Right renal pelvis (tissue), 4 donors: ENCODE measurements at regions not wholly inside any gene's neighbourhood (a gene's known extent, or its start where the extent isn't known, plus 50 kb on each side); places are given as distances from the start of the nearest gene placed in this dataset.

Source experiments
- DNase-seq, 4 donors: peaks; one replicate each; pipeline ENCODE4 v3.0.0-alpha.2; 2013; ENCODE audit warnings: low read depth in 4 of 4, low spot score in 3 of 4, missing footprints in 1 of 4

DNA sequence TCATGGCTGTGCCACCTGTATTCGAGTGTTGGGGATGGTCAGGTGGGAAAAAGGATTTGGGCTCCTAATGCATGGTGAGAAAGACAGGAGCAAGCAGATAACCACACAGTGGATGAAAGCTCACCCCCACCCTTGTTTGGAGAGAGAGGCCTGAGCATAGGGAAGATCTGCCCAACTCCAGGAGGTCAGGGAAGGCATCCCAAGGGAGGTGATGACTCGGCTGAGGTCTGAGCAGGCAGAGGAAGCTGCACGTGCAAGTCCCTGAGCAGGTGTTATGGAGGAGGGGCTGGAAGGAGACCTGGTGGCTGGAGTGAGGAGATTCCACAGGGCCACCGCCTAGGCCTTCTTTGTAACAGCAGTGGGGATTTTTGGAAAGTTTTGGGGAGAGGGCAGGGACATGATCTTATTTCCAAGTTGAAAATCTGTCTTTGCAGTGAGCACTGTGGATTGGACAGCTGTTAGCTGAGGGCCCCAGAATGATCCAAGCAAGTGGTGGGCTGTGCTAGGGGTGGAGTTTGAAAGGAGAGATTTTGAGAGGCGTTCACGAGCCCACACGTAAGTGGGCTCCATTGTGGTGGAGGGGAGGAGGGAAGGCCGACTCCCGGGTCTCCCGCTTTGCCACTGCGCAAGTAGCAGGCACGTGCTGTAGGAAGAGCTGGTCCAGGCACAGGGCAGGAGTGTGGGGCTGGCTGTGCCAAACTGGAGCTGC, 228.5 kb downstream of the GLI2 start:
- DNase-seq: no peak

DNA sequence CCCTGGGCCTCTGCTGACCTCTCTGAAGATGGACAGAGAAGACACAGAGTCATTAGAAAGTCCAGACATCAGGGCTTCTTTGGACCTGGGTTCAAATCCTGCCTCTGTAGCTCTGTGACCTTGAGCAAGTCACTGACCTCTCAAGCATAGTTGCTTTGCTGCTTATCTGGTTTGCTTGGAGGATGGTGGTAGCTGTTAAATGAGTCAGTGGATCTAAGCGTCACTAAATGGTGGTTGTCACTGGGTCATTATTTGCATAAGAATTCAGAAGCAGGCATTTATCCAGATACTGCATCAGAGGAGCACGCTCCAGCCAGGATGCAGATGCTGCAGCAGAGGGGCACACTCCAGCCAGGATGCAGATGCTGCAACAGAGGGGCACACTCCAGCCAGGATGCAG, 229.2 kb downstream of the GLI2 start:
- DNase-seq: no peak

DNA sequence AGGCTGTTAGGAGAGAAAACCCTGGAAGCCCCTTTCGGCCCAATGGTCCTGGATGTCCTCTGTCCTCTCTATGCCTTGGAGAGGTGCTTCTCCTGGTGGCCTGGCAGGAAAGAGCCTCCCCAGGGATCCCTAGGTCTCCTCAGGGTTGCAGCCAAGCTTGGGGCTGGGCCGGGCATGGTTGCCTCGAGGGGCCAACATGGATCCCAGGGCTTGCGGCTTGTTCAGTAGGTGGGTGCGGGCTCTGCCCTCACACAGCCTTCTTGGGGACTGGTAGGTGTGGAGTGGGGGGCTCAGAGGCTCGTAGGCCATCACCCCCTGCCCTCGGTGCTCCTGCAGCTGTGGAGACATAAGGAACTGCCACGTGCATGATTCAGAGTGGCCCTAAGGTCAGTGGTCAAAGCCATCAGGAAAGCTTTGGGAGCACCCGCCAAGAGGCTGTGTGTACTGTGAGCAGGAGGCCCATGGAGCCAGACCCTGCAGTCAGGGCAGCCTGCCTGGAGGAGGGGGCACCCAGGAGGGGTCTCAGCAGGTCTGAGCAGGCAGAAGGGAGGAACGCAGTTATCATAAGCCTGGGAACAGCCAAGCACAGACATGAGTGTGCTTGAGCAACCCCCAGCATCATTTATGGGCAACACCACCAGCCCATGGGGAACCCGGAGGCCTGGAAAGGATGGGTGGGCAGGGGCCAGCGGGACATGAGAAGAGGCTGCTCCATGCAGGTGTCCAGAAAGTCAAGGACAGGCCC, 231.0 kb downstream of the GLI2 start:
- DNase-seq: no peak

DNA sequence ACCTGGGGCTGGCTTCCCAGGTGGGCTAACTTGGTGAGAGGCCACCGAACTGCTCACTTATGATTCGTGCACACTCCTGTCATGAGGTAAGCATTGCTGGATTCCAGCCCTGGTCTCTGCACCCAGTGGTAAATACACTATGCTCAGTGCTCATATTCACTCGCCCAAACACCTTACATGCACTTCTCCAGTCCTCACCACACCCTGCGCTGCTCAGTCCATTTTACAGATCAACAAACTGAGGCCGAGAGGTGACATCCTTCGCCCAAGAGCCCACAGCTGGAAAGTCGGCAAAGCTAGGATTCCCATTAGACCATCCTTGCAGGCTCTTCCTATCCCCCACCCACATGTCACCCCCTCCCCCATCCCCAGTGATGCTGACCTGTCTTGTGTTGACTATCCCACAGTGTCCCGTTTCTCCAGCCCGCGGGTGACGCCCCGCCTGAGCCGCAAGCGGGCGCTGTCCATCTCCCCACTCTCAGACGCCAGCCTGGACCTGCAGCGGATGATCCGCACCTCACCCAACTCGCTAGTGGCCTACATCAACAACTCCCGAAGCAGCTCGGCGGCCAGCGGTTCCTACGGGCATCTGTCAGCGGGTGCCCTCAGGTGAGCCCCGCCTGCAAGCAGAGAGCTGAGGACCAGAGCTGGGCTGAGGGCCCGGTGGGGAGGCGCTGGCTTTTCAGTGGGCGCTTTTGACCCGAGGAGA, 232.8 kb downstream of the GLI2 start:
- no peak for DNase-seq

DNA sequence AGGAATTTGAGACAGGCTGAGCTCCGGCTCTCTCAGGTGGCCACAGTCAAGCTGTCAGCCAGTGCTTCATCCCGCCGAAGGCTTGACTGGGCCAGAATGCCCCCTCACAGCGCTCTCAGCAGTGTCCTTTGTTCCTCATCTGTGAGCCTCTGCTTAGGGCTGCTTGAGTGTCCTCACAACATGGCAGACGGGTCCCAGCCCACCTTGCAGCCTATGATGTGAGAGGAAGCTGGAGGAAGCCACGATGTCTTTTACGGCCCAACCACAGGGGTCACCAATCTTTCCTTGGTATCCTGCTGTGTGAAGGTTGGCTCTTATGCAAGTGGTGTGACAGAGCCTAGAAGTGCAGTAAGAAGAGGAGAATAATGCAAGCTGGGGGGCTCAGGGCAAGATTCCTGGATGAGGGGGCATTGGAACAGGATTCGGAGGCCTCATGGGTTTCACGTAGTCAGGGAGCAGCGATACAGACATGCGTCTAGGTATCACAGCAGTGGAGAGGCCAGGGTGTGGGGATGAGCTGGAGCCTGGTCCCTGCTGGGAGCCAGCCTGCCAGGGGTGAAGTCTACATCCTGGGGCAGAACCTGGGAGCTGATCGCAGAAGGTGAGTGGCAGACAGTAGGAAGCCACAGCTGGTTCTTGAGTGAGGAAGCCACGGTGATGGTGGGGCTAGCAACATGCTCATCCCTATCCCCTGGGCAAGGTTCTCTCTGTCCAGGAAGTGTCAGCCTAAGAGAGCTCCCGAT, 234.1 kb downstream of the GLI2 start:
- DNase-seq: no peak

DNA sequence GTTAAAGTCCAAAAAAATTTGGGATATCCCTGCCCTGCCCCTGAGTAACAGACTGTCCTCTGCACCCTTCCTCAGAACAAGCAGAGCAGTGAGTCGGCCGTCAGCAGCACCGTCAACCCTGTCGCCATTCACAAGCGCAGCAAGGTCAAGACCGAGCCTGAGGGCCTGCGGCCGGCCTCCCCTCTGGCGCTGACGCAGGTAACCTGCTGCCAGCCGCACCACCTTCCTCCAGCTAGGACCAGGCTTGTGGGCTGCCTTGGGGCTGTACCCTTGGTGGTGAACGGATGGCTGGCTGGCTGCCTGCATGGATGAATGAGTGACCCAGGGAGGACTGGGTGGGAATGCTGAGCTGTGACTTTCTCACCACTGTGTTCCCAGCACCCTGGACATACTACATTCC, 236.2 kb downstream of the GLI2 start:
- DNase-seq: no peak

DNA sequence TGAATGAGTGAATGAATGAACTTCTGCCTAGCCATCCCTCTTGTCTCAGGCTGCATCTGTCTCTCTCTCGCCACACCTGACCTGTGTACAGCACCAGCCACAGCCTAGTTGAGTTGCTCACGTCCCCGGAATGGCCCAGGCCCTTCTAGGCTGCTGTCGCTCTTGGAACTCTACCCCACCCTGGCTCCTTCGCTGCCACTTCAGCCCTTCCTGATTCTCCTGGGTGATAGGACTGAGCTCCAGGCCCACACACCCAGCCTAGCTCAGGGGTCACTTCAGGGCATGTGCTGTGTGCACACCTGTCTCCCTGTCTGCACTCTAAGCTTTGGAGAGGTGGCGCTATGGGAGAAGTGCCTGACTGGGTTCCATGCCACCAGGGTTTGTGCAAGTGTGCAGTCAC, 236.6 kb downstream of the GLI2 start:
- DNase-seq: no peak

DNA sequence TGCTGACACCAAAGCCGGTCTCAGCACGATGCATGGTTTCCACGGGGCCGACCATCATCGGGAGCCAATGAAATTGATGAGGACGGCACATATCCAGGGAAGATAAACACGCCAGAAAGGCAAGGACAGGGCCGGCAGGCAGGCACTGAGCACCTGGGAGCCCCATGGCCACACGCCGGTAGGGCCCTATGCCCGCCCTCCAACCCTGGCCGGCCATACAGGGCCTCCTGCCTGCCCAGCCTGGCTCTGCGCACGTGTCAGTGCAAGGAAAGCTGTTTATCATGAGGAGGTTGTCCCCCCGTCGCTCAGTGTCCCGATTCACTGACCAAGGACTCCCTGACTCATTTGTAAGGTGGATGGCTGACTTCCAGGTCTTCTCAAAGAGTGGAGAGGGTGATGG, 237.5 kb downstream of the GLI2 start:
- no peak for DNase-seq

DNA sequence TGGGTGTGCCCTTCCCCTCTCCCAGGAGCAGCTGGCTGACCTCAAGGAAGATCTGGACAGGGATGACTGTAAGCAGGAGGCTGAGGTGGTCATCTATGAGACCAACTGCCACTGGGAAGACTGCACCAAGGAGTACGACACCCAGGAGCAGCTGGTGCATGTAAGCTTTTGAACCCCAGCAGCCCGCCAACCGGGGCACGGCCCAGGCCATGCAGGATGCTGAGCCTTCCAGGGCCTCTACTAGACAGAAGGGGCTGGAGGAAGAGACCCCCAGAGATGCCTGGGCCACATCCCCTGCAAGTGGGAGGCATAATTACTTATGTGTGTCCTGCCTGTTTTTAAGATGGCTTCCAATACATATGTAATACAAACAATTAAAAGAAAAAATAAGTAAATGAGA, 239.3 kb downstream of the GLI2 start:
- no peak for DNase-seq

DNA sequence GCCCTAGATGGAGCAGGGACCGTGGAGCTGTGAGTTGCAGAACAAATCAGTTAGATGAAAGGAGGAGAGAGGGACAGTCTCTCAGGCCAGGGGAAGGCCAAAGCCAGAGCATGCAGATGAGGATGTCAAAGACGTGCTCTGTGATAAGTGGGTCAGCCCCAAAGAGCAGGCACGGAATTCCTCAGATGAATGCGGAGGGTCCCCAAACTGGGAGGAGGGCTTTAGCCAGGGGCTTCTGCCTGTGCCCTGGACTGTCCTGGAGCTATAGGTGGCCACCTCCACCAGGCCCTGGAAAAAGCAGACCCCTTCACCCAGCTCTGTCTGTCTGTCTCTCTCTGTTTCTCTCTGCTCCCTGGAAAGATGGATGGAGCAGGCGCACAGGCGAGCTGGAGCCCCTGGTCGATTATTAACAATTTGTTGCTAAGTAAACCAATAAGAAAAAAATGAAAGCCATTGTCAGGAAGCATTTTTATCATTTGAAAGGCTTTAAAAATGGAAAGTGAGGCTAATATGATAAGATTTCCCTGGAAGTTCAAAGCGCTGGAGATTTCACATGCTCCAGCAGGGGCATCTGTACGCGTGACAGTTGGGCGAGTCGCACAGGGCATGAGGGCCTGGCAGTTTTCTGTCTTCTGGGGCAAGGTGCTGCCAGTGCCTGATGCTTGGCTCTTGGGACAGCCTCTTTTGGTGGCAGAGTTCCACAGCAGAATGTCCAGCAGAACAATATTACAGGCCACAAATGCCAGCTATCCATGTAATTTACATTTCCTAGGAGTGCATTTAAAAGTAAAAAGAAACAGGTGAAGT, 241.0 kb downstream of the GLI2 start:
- DNase-seq: no peak

DNA sequence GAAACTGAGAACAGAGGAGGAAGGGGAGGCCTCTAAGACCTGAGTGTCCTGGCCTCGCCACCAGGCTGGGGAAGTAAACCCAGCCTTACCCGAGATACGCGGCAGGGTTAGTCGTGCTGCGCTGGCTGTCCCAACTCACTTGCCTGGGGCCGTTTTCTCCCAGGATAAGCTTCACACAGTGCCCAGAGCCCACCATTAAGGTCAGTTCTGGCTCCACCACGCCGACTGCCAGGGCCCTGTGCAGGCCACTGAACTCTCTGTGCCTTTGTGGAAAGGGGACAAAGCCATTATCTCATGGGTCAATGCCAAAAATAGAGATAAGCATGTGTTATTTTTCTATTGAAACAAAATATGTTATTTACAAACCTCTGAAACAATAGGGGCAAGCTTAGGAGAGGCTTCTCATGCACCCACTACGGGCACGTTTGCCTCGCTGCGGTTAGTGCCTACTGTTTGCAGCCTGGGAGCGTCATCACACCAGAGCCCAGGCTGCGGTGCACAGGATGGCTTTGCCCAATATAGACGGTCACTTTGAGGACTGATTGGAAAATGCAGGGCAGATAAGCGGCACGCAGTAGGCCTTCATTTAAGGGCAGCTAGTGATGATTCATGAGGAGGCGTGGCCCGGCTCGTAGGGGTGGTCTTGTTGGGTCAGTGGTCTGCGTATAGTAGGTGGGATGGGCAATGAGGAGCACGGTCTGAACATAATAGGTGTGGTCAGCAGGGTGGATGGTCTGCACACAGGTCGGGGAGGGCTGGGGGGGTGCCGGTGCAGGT, 242.1 kb downstream of the GLI2 start:
- DNase-seq: no peak

DNA sequence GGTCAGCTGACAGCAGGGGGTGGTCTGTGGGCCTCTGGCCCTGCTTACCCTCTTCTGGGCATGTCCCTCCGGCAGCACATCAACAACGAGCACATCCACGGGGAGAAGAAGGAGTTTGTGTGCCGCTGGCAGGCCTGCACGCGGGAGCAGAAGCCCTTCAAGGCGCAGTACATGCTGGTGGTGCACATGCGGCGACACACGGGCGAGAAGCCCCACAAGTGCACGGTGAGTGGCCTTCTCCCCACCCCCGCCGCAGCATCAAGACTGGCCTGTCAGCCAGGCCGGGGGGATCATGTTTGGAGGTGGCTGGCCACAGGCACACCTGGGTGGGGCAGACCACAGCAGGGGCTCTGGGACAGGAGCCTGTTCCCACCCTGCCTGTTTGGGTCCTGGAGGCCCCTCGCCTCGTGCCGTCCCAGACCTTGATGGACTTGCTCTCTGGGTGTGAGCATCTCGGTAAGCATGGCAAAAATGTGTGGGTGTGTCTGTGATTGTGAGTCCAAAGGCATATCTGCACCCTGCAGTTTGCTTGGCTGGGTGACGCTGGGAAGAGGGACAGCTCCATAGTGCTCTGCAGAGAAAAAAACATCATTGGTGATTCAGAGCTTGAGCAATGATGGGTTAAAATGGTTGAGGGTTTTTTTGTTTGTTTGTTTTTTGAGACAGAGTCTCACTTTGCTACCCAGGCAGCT, 242.8 kb downstream of the GLI2 start:
- DNase-seq: no peak

DNA sequence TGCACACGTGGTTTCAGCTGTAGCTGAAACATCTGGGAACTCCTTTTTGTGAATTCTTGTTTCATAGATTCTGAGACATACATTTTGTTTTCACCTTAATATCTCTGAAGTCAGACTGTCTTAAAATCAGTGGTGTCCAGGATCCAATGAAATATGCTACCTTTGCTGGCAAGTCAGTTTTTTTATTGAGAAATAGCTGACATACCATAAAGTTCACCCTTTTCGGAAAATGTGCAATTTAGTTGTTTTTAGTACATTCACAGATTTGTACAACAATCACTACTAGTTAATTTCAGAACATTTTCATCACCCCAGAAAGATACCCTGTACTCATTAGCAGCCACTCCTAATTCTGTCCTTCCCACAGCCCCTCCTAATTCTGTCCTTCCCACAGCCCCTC, 243.7 kb downstream of the GLI2 start:
- DNase-seq: no peak

DNA sequence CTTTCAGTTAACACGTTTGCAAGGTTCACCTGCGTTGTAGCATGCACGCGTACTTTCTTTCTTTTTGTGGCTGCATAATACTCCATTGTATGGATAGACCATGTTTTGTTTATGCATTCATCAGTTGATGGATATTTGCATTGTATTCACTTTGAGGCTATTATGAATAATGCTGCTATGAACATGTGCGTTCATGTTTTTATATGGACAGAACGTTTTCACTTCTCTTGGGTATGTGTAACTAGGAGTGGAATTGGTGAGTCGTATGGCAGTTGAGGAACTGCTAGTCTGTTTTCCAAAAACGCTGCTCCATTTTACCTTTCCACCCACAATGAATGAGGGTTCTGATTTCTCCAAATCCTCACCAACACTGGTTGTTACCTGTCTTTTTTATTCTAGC, 244.3 kb downstream of the GLI2 start:
- DNase-seq: no peak

DNA sequence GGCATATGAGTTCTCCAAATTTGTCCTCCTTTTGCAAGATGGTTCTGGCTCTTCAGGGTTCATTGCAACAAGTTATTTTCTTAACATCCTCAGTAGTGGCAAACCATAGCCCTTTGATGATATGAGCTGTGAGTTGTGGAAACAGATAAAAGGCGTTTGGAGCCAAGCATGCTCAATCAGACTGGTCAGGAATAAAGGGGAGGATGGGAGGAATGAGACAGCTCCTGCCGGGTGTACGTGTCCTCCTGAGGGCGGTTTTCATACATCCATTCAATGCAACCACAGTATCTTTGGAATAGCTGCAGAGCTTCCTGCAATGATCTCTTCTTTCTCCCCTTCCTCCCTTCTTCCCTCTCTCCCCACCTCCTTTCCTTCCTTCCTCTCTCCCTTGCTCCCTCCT, 245.8 kb downstream of the GLI2 start:
- DNase-seq: no peak

DNA sequence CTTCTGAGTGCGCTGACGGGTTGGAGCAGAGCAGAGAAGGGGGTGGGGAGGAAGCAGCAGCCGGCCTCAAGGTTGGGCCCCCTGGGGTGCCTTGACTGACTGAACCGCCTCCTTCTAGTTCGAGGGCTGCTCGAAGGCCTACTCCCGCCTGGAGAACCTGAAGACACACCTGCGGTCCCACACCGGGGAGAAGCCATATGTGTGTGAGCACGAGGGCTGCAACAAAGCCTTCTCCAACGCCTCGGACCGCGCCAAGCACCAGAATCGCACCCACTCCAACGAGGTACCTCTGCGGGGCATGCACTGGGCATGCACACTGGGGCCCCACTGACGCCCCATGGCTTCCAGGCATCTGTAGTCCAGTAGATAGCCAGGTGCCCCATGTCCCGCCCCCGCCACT, 246.9 kb downstream of the GLI2 start:
- DNase-seq: no peak

DNA sequence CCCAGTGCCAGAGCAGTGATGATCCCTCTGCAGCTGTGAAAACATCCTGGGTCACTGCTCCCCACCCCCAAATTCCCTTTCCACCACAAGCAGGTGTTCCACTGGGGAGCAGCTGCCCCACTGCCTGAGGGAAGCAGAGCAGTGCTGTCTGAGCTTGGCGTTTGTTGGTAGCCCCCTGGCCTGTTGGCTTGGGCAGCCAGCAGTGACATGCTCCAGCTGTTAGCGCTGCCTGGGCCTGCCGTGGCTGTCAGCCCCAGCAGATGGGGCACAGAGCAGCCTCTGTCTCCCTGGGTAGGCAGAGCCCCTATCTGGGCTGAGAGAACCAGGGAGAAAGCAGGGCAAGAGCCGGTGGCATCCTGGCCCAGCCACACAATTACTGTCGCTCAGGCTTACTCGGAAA, 247.7 kb downstream of the GLI2 start:
- DNase-seq: no peak

DNA sequence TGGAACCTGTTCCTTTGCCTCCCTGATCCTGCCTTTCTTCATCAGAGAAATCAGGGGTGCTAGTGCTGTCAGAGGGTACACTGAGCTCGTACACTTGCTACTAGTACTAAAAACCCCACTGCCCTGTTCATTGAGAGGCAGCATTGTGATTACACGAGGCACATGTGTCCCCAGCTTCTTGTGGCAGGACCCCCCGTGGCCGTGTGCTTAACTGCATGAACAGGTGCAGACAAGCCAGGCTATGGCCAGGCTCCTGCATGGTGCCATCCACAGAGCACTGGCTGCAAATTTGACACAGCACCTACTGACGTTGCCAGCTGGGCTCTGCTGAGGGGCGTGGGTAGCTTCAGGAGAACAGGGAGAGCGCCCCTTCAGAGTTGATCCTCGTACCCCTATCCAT, 248.4 kb downstream of the GLI2 start:
- DNase-seq: no peak
